Activated T-cell treated with anti-CD3 and anti-CD28 coated beads for 1 hour (primary cell): ENCODE measurements at regions not wholly inside any gene's neighbourhood (a gene's known extent, or its start where the extent isn't known, plus 50 kb on each side); places are given as distances from the start of the nearest gene placed in this dataset.
"Not testable (repeated sequence)": the region's sequence is repeated elsewhere in the genome, so short reads cannot be mapped to it uniquely, and the experiment has no call there.

Experiments used
- DNase-seq: peaks from one replicate; pipeline ENCODE4 v3.0.0-alpha.2; 2020; ENCODE audit warnings: low read depth

- not testable (repeated sequence) for DNase-seq
Measured at GRCh38 chr9:62798884-62799850, 1609.3 kb downstream of the SPATA31A7 start.

- not testable (repeated sequence) for DNase-seq
Measured at GRCh38 chr9:62799851-62800371, 1610.1 kb downstream of the SPATA31A7 start.

DNA sequence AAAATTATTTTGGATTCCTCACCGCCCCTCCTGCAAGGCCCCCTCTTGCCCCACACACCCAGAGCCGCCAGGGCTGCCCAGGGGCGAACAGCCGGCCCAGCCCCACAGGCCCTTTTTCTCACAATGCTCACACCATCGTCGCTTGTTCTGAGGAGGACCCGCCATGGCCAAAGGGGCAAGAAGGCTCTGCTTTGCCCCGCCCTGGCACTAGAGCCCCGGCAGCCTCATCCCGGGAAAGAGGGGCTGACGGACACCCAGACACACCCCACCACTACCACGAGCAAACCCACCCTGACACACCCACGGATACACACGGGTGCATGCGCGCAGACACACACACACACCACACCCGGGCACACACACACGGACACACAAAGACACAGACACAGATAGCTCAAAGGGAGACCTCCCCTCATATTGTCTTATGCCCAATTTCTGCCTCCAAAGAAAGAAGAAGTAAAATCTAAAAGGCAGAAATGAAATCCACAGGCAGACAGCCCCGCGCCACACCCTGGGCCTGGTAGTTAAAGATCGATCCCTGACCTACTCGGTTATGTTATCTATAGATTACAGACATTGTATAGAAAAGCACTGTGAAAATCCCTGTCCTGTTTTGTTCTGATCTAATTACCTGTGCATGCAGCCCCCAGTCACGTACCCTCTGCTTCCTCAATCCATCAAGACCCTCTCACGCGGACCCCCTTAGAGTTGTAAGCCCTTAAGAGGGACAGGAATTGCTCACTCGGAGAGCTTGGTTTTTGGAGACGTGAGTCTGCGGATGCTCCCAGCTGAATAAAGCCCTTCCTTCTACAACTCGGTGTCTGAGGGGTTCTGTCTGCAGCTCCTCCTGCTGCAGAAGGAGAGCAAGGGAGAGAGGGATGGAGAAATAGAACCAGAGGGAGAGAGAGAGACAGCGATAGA is 1610.9 kb downstream of the SPATA31A7 start:
- not testable (repeated sequence) for DNase-seq

- not testable (repeated sequence) for DNase-seq
Measured at GRCh38 chr9:62801372-62801811, 1611.6 kb downstream of the SPATA31A7 start.

- DNase-seq, result not testable (repeated sequence)
Measured at GRCh38 chr9:62801961-62802718, 1612.3 kb downstream of the SPATA31A7 start.

GRCh38 chr9:62802719-62803079 is 1612.9 kb downstream of the SPATA31A7 start:
- not testable (repeated sequence) for DNase-seq

- not testable (repeated sequence) for DNase-seq
Measured at GRCh38 chr9:62803099-62803498, 1613.3 kb downstream of the SPATA31A7 start.

DNA sequence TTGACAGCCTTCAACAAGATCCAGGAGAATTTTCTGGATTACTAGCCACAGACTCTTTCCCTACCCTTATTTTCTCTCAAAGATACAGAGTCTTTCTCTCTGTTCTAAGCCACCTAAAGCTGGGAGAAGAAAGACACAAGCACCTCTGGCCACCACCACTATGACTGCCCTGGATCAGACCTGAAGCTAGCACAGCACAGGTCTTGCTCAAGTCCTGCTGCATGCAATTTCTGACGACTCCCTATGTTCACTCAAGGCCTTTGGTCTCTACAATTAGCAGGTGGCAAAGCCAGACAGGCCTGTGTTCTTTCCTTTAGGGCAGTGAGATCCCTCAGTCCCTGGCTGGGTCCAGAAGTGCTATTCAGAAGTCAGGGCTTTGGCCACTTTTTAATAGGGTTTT is 1614.5 kb downstream of the SPATA31A7 start:
- not testable (repeated sequence) for DNase-seq

GRCh38 chr9:62807424-62807823 is 1617.6 kb downstream of the SPATA31A7 start:
- not testable (repeated sequence) for DNase-seq

- not testable (repeated sequence) for DNase-seq
Measured at GRCh38 chr9:62808081-62808480, 1618.2 kb downstream of the SPATA31A7 start.

DNA sequence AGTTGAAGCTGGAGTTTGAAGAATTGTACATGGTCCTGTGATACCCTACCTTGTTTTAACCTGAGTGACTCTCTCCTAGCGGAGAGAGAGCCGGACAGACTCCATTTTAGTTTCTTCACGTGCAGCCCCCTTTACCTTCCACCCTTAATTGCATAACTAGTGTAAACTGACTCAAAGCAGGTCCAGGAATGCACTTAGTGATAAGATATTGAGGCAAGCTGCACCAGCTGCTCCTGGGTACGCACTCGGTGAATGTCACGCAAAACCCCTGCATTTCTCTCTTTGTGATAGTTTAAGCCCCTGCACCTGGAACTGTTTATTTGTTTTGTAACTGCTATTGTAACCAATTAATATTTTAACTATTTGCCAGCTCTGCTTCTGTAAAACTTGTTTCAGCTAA is 1620.5 kb downstream of the SPATA31A7 start:
- DNase-seq, result not testable (repeated sequence)

DNA sequence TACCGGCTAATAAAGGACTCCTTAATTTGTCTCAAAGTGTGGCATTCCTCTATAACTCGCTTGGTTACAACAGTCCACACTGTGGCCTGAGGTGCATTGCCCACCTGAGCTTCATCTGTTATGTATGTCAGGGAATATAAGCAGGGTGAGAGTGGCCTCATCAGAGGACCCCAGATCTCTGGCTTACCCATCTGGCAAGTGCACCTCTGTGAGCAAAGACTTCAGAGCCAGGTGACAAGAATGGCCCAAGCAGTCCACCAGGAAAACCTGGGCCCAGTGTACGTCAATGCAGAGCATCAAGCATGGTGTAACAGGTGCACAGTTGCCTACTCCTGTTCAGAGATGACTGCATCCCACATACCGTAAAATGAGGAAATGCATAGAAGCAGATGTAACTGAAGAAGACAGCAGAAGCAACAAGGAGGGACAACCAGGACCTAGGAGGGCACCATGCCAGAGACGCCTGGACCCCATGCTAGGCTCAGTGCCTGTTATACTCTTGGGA is 1621.0 kb downstream of the SPATA31A7 start:
- not testable (repeated sequence) for DNase-seq

DNA sequence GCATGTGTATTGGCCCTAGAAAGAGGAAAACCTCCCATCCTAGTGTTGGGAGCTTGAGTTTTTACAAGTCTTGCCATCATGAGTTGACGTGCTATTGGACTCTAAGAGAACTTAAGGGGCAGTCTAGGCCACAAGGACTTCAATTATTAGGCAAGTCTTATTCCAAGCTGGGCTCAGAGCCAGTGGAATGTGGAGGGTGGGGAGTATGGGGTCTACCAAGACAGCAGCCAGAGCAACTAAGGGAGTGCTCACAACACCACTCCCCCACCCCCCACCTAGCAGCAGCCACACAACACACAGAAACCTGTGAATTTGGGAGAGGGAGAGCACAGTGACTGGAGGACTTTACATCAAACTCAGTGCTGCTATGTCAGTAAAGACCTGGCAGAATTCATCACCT is 1625.6 kb downstream of the SPATA31A7 start:
- DNase-seq, result not testable (repeated sequence)

DNA sequence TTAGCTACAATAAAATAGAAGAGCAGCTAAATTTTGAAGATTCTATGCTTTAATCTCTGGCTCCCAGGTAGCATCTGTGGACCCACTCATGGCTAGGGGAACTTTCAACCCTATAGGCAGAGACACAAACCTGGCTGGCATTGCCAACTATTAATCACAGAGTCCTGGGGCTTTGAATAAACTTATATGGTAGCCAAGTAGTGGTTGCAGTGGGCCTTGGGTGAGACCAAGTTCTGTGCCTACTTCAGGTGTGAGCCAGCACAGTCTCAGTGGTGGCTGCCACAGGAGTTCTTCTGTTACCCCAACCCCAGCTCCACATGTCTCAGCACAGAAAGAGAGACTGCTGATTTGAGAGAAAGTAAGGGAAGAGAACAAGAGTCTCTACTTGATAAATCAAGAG is 1626.5 kb downstream of the SPATA31A7 start:
- not testable (repeated sequence) for DNase-seq

DNA sequence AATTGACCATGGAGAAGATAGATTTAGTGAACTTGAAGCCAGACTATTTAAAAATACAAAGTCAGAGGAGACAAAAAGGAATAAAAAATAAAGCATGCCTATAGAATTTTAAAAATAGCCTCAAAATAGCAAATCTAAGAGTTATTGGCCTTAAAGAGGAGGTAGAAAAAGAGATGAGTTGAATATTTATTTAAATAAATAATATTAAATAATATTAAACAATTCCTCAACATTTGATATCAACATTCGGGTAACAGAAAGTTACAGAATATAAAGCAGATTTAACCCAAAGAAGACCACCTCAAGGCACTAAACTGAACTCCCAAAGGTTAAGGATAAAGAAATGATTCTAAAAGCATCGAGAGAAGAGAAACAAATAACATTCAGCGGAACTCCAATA is 1627.4 kb downstream of the SPATA31A7 start:
- not testable (repeated sequence) for DNase-seq

- DNase-seq, result not testable (repeated sequence)
Measured at GRCh38 chr9:62822185-62822584, 1632.3 kb downstream of the SPATA31A7 start.

DNA sequence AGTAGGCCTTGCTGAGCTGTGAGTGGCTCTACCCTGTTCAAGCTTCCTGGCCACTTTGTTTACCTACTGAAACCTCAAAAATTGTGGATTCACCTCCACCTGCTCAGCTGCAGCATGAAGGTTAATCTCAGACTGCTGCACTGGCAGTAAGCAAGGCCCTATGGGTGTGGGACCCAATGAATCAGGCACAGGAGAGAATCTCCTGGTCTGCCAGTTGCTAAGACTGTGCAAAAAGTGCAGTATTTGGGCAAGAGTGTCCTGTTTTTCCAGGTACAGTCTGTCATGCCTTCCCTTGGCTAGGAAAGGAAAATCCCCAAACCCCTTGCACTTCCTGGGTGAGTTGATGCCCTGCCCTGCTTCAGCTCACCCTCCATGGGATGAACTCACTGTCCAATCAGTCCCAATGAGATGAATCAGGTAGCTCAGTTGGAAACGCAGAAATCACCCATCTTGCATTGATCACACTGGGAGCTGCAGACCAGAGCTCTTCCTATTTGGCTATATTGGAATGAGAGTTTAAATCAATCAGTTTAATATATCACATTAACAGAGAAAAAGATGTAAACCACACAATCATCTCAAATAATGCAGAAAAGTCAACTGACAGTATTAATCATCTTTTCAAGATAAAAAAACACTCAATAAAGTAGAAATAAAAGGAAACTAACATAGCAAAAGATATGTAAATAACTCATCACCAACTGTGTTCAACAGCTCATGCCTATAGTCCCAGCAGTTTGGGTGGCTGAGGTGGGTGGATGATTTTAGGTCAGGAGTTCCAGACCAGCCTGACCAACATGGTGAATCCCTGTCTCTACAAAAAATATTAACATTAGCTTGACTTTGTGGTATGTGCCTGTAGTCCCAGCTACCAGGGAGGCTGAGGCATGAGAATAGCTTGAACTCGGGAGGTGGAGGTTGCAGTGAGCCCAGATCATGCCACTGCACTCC is 1638.4 kb downstream of the SPATA31A7 start:
- not testable (repeated sequence) for DNase-seq

GRCh38 chr9:62830829-62831459 is 1641.1 kb downstream of the SPATA31A7 start:
- DNase-seq, result not testable (repeated sequence)
